Urothelium cell line (cell line): ENCODE measurements at regions not wholly inside any gene's neighbourhood (a gene's known extent, or its start where the extent isn't known, plus 50 kb on each side); places are given as distances from the start of the nearest gene placed in this dataset.

Experiments
- DNase-seq: peaks from one replicate; pipeline ENCODE4 v3.0.0; 2011; ENCODE audit warnings: low spot score, mixed read lengths
- FAIRE-seq: peaks from 2 replicates; lab custom pipeline; 2011; peaks lifted over from hg19 to GRCh38; lab: Jason Lieb, UNC

- FAIRE-seq (no peak), DNase-seq (no peak)
These were observed 51.1 kb upstream of the BEGAIN start for GRCh38 chr14:100638211-100638855.

GRCh38 chr14:100639280-100639679 lies 52.1 kb upstream of the BEGAIN start:
- DNase-seq (no peak), FAIRE-seq (no peak)

GRCh38 chr14:100640471-100641273 lies 53.5 kb upstream of the BEGAIN start:
- peak; percentile 52 for DNase-seq
- no peak for FAIRE-seq

- DNase-seq (no peak), FAIRE-seq (no peak)
These were observed 54.1 kb upstream of the BEGAIN start for GRCh38 chr14:100641274-100641860.

GRCh38 chr14:100643426-100643825 lies 56.2 kb upstream of the BEGAIN start:
- DNase-seq (no peak), FAIRE-seq (no peak)

GRCh38 chr14:100644383-100644782 lies 57.2 kb upstream of the BEGAIN start:
- no peak for FAIRE-seq
- no peak for DNase-seq

- no peak for FAIRE-seq
- DNase-seq: no peak
These were observed 57.6 kb upstream of the BEGAIN start for GRCh38 chr14:100644784-100645183.

- FAIRE-seq: no peak
- DNase-seq: peak; percentile 64
These were observed 58.2 kb upstream of the BEGAIN start for GRCh38 chr14:100645196-100645981.

GRCh38 chr14:100645982-100646314 lies 58.7 kb upstream of the BEGAIN start:
- FAIRE-seq: no peak
- DNase-seq: no peak

- DNase-seq: no peak
- no peak for FAIRE-seq
These were observed 61.4 kb upstream of the BEGAIN start for GRCh38 chr14:100648474-100649172.

- FAIRE-seq (no peak), DNase-seq (no peak)
These were observed 61.9 kb upstream of the BEGAIN start for GRCh38 chr14:100649173-100649519.

GRCh38 chr14:100651999-100652508 lies 64.8 kb upstream of the BEGAIN start:
- FAIRE-seq: no peak
- DNase-seq: no peak

- FAIRE-seq: no peak
- no peak for DNase-seq
These were observed 65.5 kb upstream of the BEGAIN start for GRCh38 chr14:100652744-100653143.

- FAIRE-seq: no peak
- DNase-seq: no peak
These were observed 66.2 kb upstream of the BEGAIN start for GRCh38 chr14:100653409-100653808.

- no peak for FAIRE-seq
- no peak for DNase-seq
These were observed 67.0 kb upstream of the BEGAIN start for GRCh38 chr14:100654025-100654813.

GRCh38 chr14:100654814-100655740 lies 67.9 kb upstream of the BEGAIN start:
- DNase-seq (peak; percentile 33), FAIRE-seq (no peak)

- FAIRE-seq (no peak), DNase-seq (no peak)
These were observed 68.5 kb upstream of the BEGAIN start for GRCh38 chr14:100655741-100656085.

GRCh38 chr14:100656996-100657395 lies 69.7 kb upstream of the DLK1 start:
- DNase-seq: no peak
- FAIRE-seq: no peak

GRCh38 chr14:100657780-100658179 lies 68.9 kb upstream of the DLK1 start:
- DNase-seq: no peak
- no peak for FAIRE-seq
